Spleen (tissue), 7 donors: ENCODE measurements at regions not wholly inside any gene's neighbourhood (a gene's known extent, or its start where the extent isn't known, plus 50 kb on each side); places are given as distances from the start of the nearest gene placed in this dataset.

Experiments used
- CTCF ChIP-seq, 11 experiments: fragments of 200-600 bp in 7 of 11; fragments of 450-650 bp in 4 of 11; sonication (generic) in 4 of 11; IDR thresholded peaks in 8 of 11; conservative IDR thresholded peaks in 3 of 11; 1 replicate in 7 of 11; 2 replicates in 4 of 11; pipeline versions ENCODE4 v1.4.0 to v1.8.0; 2016 to 2021; ENCODE audit warnings: antibody characterized with exemption in 11 of 11, inconsistent platforms in 4 of 11, mild to moderate bottlenecking in 1 of 11
- POLR2AphosphoS5 ChIP-seq, 3 donors: sonication (generic); formaldehyde crosslinking; IDR thresholded peaks; one replicate each; pipeline ENCODE4 v1.5.1; 2017; ENCODE audit warnings: antibody characterized with exemption in 3 of 3
- donor health status: DM: no; HTN: no; CAD: no; lungs with moderate emphysema.
- donor health status: DM: no; HTN: no; CAD: no.
- donor health status: DM: no; HTN: no; CAD: no.

GRCh38 chr5:170182491-170182890 lies 50.3 kb upstream of the C5orf58 start:
- TF ChIP-seq CTCF (IDR thresholded peaks at IDR 0.05 in 8 of 11, conservative IDR thresholded peaks at IDR 0.05 in 3 of 11) (no peak), POLR2AphosphoS5 (IDR thresholded peaks at IDR 0.05) (no peak)
